ENCODE measurements at regions not wholly inside any gene's neighbourhood (a gene's known extent, or its start where the extent isn't known, plus 50 kb on each side); places are given as distances from the start of the nearest gene placed in this dataset.
A peak's percentile ranks its signal among the peaks of the same experiment; 100 is the strongest.

DNA sequence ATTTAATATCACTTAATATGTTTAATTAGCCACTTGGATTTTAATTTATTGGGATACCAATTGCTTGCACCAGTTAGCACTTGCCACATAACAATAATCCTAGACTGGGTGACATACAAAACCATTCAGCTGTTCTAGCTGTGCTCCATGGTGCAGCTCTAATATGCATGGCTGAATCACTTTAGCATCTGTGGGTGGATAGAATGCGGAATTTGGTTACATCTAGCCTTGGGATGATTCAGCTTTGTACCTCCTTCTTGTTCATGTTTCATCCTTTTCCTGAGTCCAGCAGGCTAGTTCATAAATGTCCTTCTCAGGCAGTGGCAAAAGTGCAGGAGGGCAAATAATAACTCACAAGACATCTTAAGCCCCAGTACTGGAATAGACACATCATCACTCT lies 1263.0 kb downstream of the LRFN5 start:
- no peak for DNase-seq (ENCODE audit: low read depth)
- TF ChIP-seq, protein P1, sequence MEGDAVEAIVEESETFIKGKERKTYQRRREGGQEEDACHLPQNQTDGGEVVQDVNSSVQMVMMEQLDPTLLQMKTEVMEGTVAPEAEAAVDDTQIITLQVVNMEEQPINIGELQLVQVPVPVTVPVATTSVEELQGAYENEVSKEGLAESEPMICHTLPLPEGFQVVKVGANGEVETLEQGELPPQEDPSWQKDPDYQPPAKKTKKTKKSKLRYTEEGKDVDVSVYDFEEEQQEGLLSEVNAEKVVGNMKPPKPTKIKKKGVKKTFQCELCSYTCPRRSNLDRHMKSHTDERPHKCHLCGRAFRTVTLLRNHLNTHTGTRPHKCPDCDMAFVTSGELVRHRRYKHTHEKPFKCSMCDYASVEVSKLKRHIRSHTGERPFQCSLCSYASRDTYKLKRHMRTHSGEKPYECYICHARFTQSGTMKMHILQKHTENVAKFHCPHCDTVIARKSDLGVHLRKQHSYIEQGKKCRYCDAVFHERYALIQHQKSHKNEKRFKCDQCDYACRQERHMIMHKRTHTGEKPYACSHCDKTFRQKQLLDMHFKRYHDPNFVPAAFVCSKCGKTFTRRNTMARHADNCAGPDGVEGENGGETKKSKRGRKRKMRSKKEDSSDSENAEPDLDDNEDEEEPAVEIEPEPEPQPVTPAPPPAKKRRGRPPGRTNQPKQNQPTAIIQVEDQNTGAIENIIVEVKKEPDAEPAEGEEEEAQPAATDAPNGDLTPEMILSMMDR (IDR thresholded peaks at IDR 0.05; ENCODE audit: insufficient read depth, low read depth, low read length) = no peak
- H3K4me3 ChIP-seq (ENCODE audit: low read depth, low read length) = no peak overlapping the region

DNA sequence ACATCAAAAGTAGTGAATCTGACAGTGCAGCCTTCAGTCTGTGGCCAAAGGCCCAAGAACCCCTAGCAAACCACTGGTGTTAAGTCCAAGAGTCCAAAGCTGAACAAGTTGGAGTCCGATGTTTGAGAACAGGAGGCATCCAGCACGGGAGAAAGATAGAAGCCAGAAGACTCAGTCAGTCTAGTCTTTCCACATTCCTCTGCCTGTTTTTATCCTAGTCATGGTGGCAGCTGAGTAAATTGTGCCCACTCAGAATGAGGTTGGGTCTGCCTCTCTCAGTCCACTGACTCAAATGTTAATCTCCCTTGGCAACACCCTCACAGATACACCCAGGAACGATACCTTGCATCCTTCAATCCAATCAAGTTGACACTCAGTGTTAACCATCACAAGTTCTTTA lies 1255.4 kb downstream of the LRFN5 start:
- TF ChIP-seq, protein P1 (IDR thresholded peaks at IDR 0.05; ENCODE audit: insufficient read depth, low read depth, low read length) = no peak
- no peak overlapping the region for H3K4me3 ChIP-seq (ENCODE audit: low read depth, low read length)

DNA sequence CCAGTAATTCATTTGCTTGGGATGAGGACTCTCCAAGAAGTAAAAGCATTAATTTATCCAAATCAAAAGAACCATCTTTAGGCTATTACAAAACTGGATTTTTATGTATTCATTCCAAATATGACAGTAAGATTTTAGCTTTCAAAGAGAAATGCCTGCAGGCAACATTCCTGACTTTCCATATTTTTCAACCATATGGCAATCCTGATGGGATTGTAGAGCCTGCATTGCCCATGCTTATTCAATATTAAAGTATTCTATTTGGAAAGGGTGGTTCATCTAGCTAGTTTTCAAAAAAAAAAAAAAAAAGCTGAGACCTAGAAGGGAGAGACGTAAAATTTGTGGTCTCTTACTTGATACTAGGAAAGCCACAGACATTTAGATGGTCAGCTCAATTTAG lies 1253.7 kb downstream of the LRFN5 start:
- no peak overlapping the region for H3K4me3 ChIP-seq (ENCODE audit: low read depth, low read length)
- no peak for DNase-seq (ENCODE audit: low read depth)
- TF ChIP-seq, protein P1 (IDR thresholded peaks at IDR 0.05; ENCODE audit: insufficient read depth, low read depth, low read length) = no peak

More for the DNA sequence above, 1255.4 kb downstream of the LRFN5 start:
- no peak for DNase-seq (ENCODE audit: low read depth)

DNA sequence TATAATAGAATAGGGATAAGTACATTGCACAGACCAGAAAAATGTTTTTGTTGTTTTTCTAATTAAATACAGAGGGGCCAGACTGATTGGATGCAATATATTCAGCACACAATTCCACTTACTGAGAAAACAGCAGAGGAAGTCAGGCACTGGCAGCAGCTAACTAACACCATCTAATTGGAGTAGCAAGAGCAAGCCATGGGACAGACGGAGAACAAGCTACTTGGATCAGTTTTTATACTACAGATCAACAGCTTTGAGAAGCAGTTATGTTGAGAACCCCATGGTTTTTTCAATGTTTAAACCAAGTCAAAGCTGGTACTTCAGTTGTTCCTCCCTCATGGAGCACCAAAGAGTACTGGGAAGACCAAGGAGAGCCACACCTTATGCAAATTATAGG lies 1249.4 kb downstream of the LRFN5 start:
- no peak for DNase-seq (ENCODE audit: low read depth)
- no peak overlapping the region for H3K4me3 ChIP-seq (ENCODE audit: low read depth, low read length)
- TF ChIP-seq, protein P1 (IDR thresholded peaks at IDR 0.05; ENCODE audit: insufficient read depth, low read depth, low read length) = no peak

DNA sequence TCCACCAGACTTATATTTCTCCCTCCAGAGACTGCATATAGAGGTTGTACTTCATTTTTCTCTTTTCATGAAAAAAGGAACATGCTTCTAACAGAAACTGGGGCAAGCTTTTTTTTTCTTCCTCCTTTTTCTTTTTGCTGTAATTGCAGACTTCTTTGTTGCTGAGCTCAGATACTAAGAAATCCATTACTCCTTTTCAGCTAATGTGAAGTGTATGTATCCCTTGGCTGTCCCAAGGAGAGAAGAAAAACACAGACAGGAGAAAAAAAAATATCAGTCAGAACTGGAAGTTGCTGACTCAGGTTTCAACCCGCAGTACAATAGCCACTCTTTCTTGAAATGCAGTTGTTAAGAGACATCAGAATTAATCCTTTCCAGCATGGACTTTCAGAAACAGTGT lies 1248.4 kb downstream of the LRFN5 start:
- TF ChIP-seq, protein P1 (IDR thresholded peaks at IDR 0.05; ENCODE audit: insufficient read depth, low read depth, low read length) = no peak
- no peak overlapping the region for H3K4me3 ChIP-seq (ENCODE audit: low read depth, low read length)
- DNase-seq (ENCODE audit: low read depth) = peak; percentile 3

DNA sequence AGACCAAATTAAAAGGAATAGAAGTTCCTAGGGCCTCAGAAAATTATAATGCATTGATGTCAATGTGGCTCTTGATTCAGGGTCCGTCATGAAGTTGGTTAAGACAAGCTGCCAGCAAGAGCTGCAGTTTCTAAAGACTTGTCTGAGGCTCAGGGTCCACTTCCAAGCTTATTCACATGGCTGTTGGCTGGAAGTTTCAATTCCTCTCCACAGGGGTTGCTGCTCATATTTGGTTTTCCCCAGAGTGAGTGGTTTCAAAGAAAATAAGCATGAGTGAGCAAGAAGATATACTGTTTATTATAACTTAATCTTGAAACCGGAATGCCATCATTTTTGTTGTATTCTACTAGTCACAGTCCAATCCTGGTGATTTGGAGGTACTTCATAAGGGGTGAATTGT lies 1247.4 kb downstream of the LRFN5 start:
- DNase-seq (ENCODE audit: low read depth) = no peak
- H3K4me3 ChIP-seq (ENCODE audit: low read depth, low read length) = no peak overlapping the region
- TF ChIP-seq, protein P1 (IDR thresholded peaks at IDR 0.05; ENCODE audit: insufficient read depth, low read depth, low read length) = no peak

DNA sequence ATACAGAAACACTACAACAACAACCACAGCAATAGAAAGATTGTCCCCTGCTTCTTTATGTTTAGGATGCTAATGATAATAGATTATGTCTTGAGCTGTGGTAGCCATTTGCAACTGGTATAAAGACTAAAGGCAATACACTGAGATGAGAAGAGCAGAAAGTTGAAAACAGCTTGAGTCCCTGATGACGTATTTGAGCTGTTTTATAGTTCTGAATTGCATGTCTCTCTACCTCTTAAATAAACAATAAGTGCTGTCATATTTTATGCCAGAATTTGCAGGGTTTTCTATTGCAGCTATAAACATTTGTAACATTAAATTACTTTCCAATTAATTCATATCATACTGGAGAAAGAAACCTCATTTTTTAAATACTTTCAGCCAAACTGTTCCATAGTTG lies 1242.0 kb downstream of the LRFN5 start:
- TF ChIP-seq, protein P1 (IDR thresholded peaks at IDR 0.05; ENCODE audit: insufficient read depth, low read depth, low read length) = no peak

More for the DNA sequence above, 1242.0 kb downstream of the LRFN5 start:
- H3K4me3 ChIP-seq (ENCODE audit: low read depth, low read length) = no peak overlapping the region
- DNase-seq (ENCODE audit: low read depth) = no peak

Measured in fibroblast of villous mesenchyme (primary cell).